ENCODE measurements at regions not wholly inside any gene's neighbourhood (a gene's known extent, or its start where the extent isn't known, plus 50 kb on each side); places are given as distances from the start of the nearest gene placed in this dataset.

DNA sequence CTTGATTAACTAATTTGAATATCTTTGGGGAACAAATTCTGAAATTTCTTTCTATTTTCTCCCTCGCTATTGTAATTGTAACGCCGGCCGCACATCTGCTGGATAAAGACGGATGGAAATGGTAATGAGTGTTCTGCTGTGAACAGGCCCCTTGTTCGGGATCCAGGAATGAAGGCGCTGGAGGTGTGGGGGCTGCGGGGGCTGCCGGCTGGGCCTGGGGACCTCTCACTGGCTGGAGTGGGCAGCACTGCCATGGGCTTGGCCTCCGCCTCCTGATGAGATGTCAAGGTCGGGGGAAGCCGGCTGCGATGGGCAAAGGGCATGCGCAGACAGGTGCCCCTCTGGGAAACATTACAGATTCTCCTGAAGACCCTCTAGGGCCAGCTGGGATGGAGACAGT, 175.4 kb downstream of the PHETA1 start:
- no peak for DNase-seq

DNA sequence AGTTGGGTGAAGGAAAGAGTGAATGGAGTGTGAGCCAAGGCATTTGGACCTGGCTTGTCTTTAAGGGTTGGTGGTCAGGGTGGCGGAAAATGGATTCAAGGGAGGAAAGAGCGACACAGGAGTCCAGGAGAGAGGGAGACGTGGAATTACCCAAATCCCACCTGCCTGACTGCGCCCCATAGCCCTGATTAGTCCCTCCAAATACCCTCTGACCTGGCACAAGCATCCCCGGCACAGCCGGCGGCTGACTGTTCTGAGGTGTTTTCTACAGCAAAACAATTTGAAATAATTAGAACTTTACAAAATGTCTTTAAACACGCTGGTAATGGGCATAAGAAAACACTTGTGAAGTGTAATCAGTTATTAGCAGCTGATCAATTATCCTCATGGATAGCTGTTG, 175.8 kb downstream of the PHETA1 start:
- no peak for DNase-seq

- DNase-seq, result no peak
Observed at GRCh38 chr12:111192647-111193046, 176.2 kb downstream of the PHETA1 start.

DNA sequence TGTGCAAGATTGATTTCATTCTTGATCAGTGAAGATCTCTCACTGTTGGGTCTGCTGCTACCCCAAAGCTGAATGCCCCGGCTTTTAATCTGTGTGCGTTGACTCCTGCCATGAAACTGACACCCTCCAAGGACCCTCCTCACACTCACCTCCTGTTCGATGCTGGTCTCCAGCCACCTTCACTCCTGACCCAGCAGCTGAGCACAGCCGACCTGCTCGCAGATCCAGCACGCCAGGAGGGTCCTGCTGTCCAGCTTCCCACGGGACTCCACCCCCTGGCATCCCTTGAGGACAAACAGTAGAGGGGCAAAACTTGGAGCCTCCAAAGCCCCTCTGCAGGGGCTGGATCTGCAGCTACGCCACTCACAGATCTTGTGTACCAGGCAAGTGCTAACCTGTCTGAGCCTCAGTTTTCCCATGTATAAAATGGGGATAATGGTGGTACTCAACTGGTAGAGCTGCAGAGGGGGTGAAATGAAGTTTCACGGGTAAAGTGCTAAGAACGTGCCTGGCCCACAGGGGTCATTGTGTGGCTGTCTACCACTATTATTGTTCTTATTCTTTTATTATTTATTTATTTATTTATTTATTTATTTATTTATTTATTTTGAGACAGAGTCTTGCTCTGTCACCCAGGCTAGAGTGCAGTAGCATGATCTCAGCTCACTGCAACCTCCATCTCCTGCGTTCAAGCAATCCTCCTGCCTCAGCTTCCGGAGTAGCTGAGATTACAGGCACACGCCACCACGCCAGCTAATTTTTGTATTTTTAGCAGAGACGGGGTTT, 178.0 kb downstream of the PHETA1 start:
- no peak for DNase-seq

- no peak for DNase-seq
Observed at GRCh38 chr12:111189792-111190191, 179.1 kb downstream of the PHETA1 start.

DNA sequence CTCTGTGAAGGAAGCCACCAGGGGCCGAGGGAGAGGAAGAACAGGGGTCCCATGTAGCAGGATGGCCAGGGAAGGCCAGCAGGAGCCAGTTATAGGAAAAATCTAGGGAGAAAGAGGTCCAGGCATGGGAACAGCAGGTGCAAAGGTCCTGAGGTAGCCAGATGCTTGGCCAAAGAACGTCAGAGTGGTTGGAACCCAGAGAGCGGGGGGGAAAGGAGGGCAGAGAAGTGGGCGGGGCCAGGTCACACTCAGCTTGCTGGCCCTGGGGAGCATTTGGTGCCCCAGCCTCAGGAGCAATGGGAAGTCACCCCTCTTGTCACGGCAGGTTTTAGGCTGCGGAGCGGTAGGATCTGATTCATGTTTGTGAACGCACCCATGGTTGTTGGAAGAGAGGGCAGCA, 180.5 kb downstream of the PHETA1 start:
- DNase-seq, result no peak

GRCh38 chr12:111186347-111186746, 182.5 kb downstream of the PHETA1 start:
- no peak for DNase-seq

- DNase-seq, result no peak
Observed at GRCh38 chr12:111185889-111186227, 183.0 kb downstream of the PHETA1 start.

DNA sequence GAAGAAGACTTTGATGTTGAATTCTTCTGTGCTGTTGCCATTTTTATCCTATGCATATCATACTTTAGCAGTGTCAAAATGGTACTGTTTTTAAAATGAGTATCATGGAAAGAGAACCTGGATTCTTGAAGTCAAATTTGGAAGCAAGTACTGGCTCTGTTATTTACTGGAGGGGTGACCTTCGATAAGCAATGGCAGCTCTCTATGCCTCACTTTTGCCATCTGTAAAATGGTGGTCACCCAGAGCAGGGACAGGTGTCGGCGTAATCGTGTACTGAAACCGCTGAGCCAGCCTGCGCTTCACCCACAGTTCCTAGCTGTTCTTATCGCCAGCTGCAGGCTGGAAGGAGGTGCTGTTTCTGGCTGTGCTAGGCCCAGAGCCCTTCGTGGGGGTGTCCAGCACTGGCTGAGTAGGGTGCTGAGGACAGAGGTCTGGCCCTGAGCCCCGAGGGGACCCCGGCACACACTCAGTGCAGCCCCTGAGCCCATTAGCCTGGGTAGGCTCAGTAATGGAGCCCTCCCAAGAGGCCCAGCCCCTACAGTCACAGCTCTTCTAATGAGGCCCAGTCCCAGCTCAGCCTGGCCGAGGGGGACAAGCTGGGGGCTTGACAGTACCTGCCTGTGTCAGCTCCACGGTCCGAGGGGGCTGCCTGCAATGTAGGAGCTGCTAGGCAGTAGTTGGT, 183.5 kb downstream of the PHETA1 start:
- no peak for DNase-seq

- no peak for DNase-seq
Observed at GRCh38 chr12:111184161-111184560, 184.7 kb downstream of the PHETA1 start.

DNA sequence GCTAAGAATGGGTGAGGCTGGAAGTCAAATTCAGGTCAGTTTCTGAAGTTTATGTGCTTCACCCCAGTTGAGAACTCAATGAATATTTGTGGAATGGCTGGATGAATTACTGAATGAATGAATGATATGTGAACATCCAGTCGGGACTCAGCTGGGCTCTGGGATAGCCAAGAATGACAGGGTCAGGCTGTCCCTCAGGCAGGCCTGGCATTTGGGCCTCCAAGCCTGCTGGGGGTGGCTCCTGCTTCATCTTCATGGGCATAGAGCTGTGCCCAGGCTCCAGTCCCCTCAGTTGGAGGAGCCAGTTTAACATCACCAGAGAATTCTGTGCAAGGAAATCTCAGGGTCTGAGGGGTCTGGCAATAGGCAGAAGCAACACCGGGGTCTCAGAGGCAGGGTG, 185.8 kb downstream of the PHETA1 start:
- no peak for DNase-seq

DNA sequence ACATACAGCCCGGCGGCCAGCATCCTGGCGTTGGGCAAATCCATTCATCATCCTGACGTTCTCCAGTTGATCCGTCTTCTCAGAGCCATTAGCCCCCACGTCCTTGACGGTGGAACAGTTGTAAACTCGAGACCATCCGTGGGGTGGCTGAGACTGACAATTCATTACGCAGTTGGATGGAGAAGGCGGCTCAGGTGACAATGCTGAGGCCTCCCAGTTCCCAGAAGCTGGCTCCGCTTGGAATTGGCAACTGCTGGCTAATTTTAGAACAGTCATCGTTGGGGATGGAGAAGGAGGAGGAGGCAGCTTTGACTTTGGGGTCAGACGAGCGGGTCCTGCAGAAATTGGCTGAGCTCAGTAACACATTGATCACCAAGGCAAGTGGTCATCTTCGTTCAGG, 186.5 kb downstream of the PHETA1 start:
- DNase-seq, result no peak

- DNase-seq, result no peak
Observed at GRCh38 chr12:111181143-111181726, 187.7 kb downstream of the PHETA1 start.

GRCh38 chr12:111180426-111181142, 188.3 kb downstream of the PHETA1 start:
- DNase-seq, result no peak

GRCh38 chr12:111178181-111179081, 190.5 kb downstream of the PHETA1 start:
- no peak for DNase-seq

GRCh38 chr12:111175396-111176094, 193.3 kb downstream of the PHETA1 start:
- DNase-seq, result no peak

GRCh38 chr12:111174961-111175345, 193.9 kb downstream of the PHETA1 start:
- no peak for DNase-seq

DNA sequence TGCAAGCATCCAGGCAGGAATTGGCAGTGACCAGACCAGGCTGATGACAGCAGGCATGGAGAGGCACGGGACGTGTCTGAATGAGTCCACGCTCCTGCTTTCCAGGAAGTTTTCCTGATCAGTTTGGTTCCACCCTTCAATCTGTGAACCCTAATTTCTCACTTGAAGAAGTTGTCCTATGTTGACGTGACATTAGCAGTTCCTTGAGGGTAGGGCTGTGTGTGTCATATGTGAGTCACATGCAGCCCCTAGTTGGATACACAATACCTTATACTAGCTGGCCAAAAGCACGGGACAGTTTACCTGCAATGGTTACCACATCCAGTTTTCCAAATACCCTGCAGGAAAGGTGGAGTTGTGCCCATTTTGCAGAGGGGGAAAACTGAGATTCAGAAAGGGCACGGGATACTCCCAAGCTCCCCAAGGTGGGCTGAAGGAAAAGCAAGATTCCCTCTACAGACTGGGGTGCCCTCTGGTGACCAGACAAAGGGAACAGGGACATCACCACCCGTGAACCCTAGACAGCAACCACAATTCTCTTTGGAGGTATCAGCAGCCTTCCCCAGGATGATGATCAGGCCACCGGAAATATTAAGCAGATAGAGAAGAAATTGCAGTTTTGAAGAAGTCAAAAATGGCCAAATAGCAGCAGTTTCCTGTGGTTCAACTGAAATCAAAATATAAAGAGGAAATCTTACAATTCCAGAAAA, 194.5 kb downstream of the PHETA1 start:
- DNase-seq, result no peak

DNA sequence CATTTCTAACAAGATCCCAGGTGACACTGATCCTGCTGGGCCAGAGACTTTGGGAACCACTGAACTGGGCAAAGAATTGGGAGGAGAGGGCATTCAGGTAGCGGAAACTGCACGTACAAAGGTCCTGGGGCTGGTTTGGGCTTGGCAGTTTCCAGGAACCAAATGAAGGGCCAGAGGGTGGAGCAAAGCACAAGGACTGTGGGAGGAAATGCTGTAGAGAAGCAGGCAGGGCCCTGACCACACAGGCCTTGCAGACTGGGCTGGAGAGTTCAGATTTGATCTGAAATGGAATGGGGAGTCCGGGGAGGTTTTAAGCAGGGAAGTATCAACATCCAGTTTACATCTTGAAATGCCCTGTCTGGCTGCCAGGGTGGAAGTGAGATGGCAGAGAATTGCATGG, 195.1 kb downstream of the PHETA1 start:
- no peak for DNase-seq

DNA sequence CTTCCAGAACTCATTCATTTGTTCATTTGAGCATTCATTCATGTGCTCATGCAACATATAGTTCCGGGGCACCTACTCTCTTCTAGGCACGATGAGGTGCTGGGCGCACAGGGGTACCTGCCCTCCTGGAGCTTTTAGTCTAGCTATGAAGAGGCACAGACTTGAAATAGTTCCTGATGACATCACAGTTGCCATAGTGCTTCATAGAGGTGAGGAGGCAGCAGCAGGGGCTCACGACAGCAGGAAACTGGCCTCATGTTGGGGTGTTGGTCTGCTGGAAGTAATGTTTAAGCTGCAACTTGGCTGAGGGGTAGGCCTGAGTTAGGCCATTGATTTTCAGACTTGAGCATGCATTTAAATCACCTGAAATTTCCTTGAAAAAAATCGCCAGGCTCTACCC, 195.5 kb downstream of the PHETA1 start:
- DNase-seq, result no peak

DNA sequence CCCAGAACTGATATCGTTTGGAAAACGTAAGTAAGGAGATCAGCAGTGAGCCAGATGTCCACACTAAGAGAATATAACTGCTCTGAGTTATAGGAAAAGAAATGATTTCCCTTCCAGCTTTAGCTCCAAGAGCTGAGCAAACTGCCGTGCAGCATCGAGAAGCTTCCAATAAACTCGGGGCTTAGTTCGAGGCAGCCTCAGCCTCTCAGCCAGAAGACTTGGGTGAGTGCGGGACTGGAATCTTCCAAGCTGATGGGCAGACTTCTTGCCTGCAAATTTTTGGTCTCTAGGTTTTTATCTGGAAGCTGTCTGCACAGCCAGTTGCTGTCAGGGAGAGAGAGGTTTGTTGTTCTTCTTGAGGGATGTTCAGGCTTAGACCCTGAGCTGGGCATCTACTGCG, 196.1 kb downstream of the PHETA1 start:
- DNase-seq, result no peak

Measured in activated T-cell treated with anti-CD3 and anti-CD28 coated beads for 4 hours (primary cell).